ENCODE measurements at regions not wholly inside any gene's neighbourhood (a gene's known extent, or its start where the extent isn't known, plus 50 kb on each side); places are given as distances from the start of the nearest gene placed in this dataset.
"Not testable (repeated sequence)": the region's sequence is repeated elsewhere in the genome, so short reads cannot be mapped to it uniquely, and the experiment has no call there.

GRCh38 chr4:100608651-100609050 is 90.8 kb upstream of the EMCN start:
- not testable (repeated sequence) for H3K4me3 ChIP-seq (ENCODE audit: low read length); H3K36me3 ChIP-seq (ENCODE audit: control insufficient read depth, insufficient read depth, low read length)
- no CpG with 5 or more reads among the region's 19 CpGs for WGBS (ENCODE audit: insufficient coverage, low lambda C conversion rate)

GRCh38 chr4:100605144-100605543 is 87.3 kb upstream of the EMCN start:
- Histone ChIP-seq H3K4me1 (ENCODE audit: control insufficient read depth, insufficient read depth, low read length) (no peaks in the 10 kb centered on the region), H3K36me3 (ENCODE audit: control insufficient read depth, insufficient read depth, low read length) (no peaks in the 10 kb centered on the region), H3K9me3 (ENCODE audit: control insufficient read depth, low read depth, low read length) (no peaks in the 10 kb centered on the region), H3K4me3 (ENCODE audit: low read length) (no peak overlapping the region), H3K27me3 (ENCODE audit: control insufficient read depth, insufficient read depth, low read length) (no peaks in the 10 kb centered on the region), H3K27ac (ENCODE audit: low read length) (no peak overlapping the region)
- 40% methylated on average over 1 of the region's 1 CpG for WGBS (ENCODE audit: insufficient coverage, low lambda C conversion rate)
- no peak for DNase-seq

More at GRCh38 chr4:100608651-100609050, 90.8 kb upstream of the EMCN start:
- H3K27ac ChIP-seq (ENCODE audit: low read length); DNase-seq; H3K9me3 ChIP-seq (ENCODE audit: control insufficient read depth, low read depth, low read length); H3K27me3 ChIP-seq (ENCODE audit: control insufficient read depth, insufficient read depth, low read length); H3K4me1 ChIP-seq (ENCODE audit: control insufficient read depth, insufficient read depth, low read length): not testable (repeated sequence)

DNA sequence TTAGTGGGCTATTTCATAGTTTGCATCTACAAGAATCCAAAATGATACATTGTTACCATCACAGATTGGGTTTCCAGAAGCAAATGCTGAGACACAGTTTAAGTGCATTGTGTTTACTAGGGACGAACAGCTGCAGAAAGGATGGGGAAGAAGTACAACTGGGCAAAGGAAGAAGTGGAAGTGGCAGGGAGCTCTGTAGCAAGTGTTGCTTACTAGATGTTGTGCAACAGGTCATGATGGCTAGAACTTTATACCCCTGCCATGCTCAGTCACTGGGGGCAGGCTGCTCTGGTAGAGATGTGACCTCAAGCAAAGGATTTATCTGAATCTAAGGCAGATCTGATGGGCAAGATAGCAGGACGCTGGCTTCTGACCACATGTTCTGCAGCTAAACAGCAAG is 76.1 kb upstream of the EMCN start:
- Histone ChIP-seq H3K27ac (ENCODE audit: low read length) (no peak overlapping the region), H3K4me3 (ENCODE audit: low read length) (no peak overlapping the region), H3K27me3 (ENCODE audit: control insufficient read depth, insufficient read depth, low read length) (no peaks in the 10 kb centered on the region), H3K9me3 (ENCODE audit: control insufficient read depth, low read depth, low read length) (no peaks in the 10 kb centered on the region), H3K36me3 (ENCODE audit: control insufficient read depth, insufficient read depth, low read length) (no peaks in the 10 kb centered on the region), H3K4me1 (ENCODE audit: control insufficient read depth, insufficient read depth, low read length) (no peaks in the 10 kb centered on the region)
- 100% methylated on average over 1 of the region's 2 CpGs for WGBS (ENCODE audit: insufficient coverage, low lambda C conversion rate)
- no peak for DNase-seq

- Histone ChIP-seq H3K9me3 (ENCODE audit: control insufficient read depth, low read depth, low read length) (no peaks in the 10 kb centered on the region), H3K27me3 (ENCODE audit: control insufficient read depth, insufficient read depth, low read length) (no peaks in the 10 kb centered on the region), H3K4me3 (ENCODE audit: low read length) (no peak overlapping the region), H3K4me1 (ENCODE audit: control insufficient read depth, insufficient read depth, low read length) (no peaks in the 10 kb centered on the region), H3K27ac (ENCODE audit: low read length) (no peak overlapping the region), H3K36me3 (ENCODE audit: control insufficient read depth, insufficient read depth, low read length) (no peaks in the 10 kb centered on the region)
- WGBS (ENCODE audit: insufficient coverage, low lambda C conversion rate), result no CpG with 5 or more reads among the region's 7 CpGs
- DNase-seq, result no peak
Measured at GRCh38 chr4:100591161-100591876, 73.5 kb upstream of the EMCN start.

DNA sequence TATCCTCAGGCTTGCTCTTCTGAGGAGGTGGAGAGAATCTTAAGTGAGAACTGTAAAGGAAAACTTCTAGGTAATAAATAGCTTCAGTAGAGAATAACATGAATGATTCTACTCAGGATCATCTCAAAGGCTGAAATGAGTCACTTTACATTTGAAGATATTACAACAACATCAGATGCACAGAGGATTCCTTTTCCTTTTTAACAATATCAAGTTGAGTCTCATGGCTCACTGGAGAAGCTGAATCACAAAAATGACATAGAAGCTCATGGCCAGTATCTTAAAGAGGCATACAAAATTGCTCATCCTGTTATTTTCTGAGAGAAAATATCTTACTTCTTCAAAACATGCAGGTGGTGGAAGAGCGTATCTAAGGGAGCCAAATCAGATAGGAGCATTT is 72.5 kb upstream of the EMCN start:
- H3K4me1 ChIP-seq (ENCODE audit: control insufficient read depth, insufficient read depth, low read length), result no peaks in the 10 kb centered on the region
- no peaks in the 10 kb centered on the region for H3K36me3 ChIP-seq (ENCODE audit: control insufficient read depth, insufficient read depth, low read length)
- H3K27ac ChIP-seq (ENCODE audit: low read length), result no peak overlapping the region
- no peaks in the 10 kb centered on the region for H3K9me3 ChIP-seq (ENCODE audit: control insufficient read depth, low read depth, low read length)
- no peaks in the 10 kb centered on the region for H3K27me3 ChIP-seq (ENCODE audit: control insufficient read depth, insufficient read depth, low read length)
- H3K4me3 ChIP-seq (ENCODE audit: low read length), result no peak overlapping the region
- 83% methylated on average over 1 of the region's 1 CpG for WGBS (ENCODE audit: insufficient coverage, low lambda C conversion rate)
- no peak for DNase-seq

GRCh38 chr4:100588076-100588475 is 70.3 kb upstream of the EMCN start:
- WGBS (ENCODE audit: insufficient coverage, low lambda C conversion rate), result no CpG with 5 or more reads among the region's 3 CpGs
- Histone ChIP-seq H3K4me1 (ENCODE audit: control insufficient read depth, insufficient read depth, low read length) (no peaks in the 10 kb centered on the region), H3K4me3 (ENCODE audit: low read length) (no peak overlapping the region), H3K27me3 (ENCODE audit: control insufficient read depth, insufficient read depth, low read length) (no peaks in the 10 kb centered on the region), H3K9me3 (ENCODE audit: control insufficient read depth, low read depth, low read length) (no peaks in the 10 kb centered on the region), H3K36me3 (ENCODE audit: control insufficient read depth, insufficient read depth, low read length) (no peaks in the 10 kb centered on the region), H3K27ac (ENCODE audit: low read length) (no peak overlapping the region)
- DNase-seq, result no peak

- whole genome bisulfite sequencing (ENCODE audit: insufficient coverage, low lambda C conversion rate), result 80% methylated on average over 2 of the region's 2 CpGs
- H3K4me3 ChIP-seq (ENCODE audit: low read length), result no peak overlapping the region
- no peak for DNase-seq
Measured at GRCh38 chr4:100582146-100582545, 64.3 kb upstream of the EMCN start.

DNA sequence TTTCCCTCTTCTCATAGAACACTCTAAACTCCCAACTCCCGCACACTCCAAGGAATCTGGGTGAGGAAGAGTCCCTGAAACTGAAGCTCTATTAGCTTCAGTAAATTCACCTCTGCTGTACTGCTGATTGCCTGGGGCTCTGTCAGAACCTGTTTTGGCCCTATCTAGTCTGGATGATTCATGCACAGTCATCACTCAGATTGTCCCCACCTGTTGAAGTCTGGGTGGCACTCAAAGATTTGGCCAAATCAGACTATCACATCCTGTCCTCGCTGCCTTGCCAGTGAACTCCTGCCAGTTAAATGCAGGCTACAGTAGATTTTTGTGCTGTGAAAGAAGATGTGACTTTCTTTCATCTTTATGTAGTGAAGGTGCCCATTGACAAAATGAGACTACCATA is 63.5 kb upstream of the EMCN start:
- Histone ChIP-seq H3K27me3 (ENCODE audit: control insufficient read depth, insufficient read depth, low read length) (no peaks in the 10 kb centered on the region), H3K4me1 (ENCODE audit: control insufficient read depth, insufficient read depth, low read length) (no peaks in the 10 kb centered on the region), H3K4me3 (ENCODE audit: low read length) (no peak overlapping the region), H3K27ac (ENCODE audit: low read length) (no peak overlapping the region), H3K9me3 (ENCODE audit: control insufficient read depth, low read depth, low read length) (no peaks in the 10 kb centered on the region), H3K36me3 (ENCODE audit: control insufficient read depth, insufficient read depth, low read length) (no peaks in the 10 kb centered on the region)
- WGBS (ENCODE audit: insufficient coverage, low lambda C conversion rate), result no CpG with 5 or more reads among the region's 2 CpGs
- DNase-seq, result no peak

More at GRCh38 chr4:100582146-100582545, 64.3 kb upstream of the EMCN start:
- H3K36me3 ChIP-seq (ENCODE audit: control insufficient read depth, insufficient read depth, low read length), result no peaks in the 10 kb centered on the region
- no peaks in the 10 kb centered on the region for H3K4me1 ChIP-seq (ENCODE audit: control insufficient read depth, insufficient read depth, low read length)
- H3K27me3 ChIP-seq (ENCODE audit: control insufficient read depth, insufficient read depth, low read length), result no peaks in the 10 kb centered on the region
- H3K27ac ChIP-seq (ENCODE audit: low read length), result no peak overlapping the region
- H3K9me3 ChIP-seq (ENCODE audit: control insufficient read depth, low read depth, low read length), result no peaks in the 10 kb centered on the region

- no peaks in the 10 kb centered on the region for H3K36me3 ChIP-seq (ENCODE audit: control insufficient read depth, insufficient read depth, low read length)
- H3K27me3 ChIP-seq (ENCODE audit: control insufficient read depth, insufficient read depth, low read length), result no peaks in the 10 kb centered on the region
- H3K9me3 ChIP-seq (ENCODE audit: control insufficient read depth, low read depth, low read length), result no peaks in the 10 kb centered on the region
- no peak for DNase-seq
- no peak overlapping the region for H3K4me3 ChIP-seq (ENCODE audit: low read length)
- no peaks in the 10 kb centered on the region for H3K4me1 ChIP-seq (ENCODE audit: control insufficient read depth, insufficient read depth, low read length)
- WGBS (ENCODE audit: insufficient coverage, low lambda C conversion rate), result 100% methylated on average over 1 of the region's 3 CpGs
- no peak overlapping the region for H3K27ac ChIP-seq (ENCODE audit: low read length)
Measured at GRCh38 chr4:100576570-100576969, 58.7 kb upstream of the EMCN start.

GRCh38 chr4:100574607-100575006 is 56.8 kb upstream of the EMCN start:
- WGBS (ENCODE audit: insufficient coverage, low lambda C conversion rate), result 100% methylated on average over 2 of the region's 2 CpGs
- Histone ChIP-seq H3K4me3 (ENCODE audit: low read length) (no peak overlapping the region), H3K36me3 (ENCODE audit: control insufficient read depth, insufficient read depth, low read length) (no peaks in the 10 kb centered on the region), H3K27ac (ENCODE audit: low read length) (no peak overlapping the region), H3K9me3 (ENCODE audit: control insufficient read depth, low read depth, low read length) (no peaks in the 10 kb centered on the region), H3K4me1 (ENCODE audit: control insufficient read depth, insufficient read depth, low read length) (no peaks in the 10 kb centered on the region), H3K27me3 (ENCODE audit: control insufficient read depth, insufficient read depth, low read length) (no peaks in the 10 kb centered on the region)
- DNase-seq, result no peak

- DNase-seq, result no peak
- Histone ChIP-seq H3K27ac (ENCODE audit: low read length) (no peak overlapping the region), H3K4me1 (ENCODE audit: control insufficient read depth, insufficient read depth, low read length) (no peaks in the 10 kb centered on the region), H3K9me3 (ENCODE audit: control insufficient read depth, low read depth, low read length) (no peaks in the 10 kb centered on the region), H3K4me3 (ENCODE audit: low read length) (no peak overlapping the region), H3K27me3 (ENCODE audit: control insufficient read depth, insufficient read depth, low read length) (no peaks in the 10 kb centered on the region), H3K36me3 (ENCODE audit: control insufficient read depth, insufficient read depth, low read length) (no peaks in the 10 kb centered on the region)
- no CpG with 5 or more reads among the region's 2 CpGs for WGBS (ENCODE audit: insufficient coverage, low lambda C conversion rate)
Measured at GRCh38 chr4:100569196-100569595, 51.4 kb upstream of the EMCN start.

Measured in large intestine (tissue), 3 donors.